ENCODE measurements at regions not wholly inside any gene's neighbourhood (a gene's known extent, or its start where the extent isn't known, plus 50 kb on each side); places are given as distances from the start of the nearest gene placed in this dataset.

- DNase-seq (ENCODE audit: low spot score) = no peak
Measured at GRCh38 chr12:61781021-61781581, 479.1 kb upstream of the USP15 start.

GRCh38 chr12:61796846-61797245 lies 463.4 kb upstream of the USP15 start:
- no peak for DNase-seq (ENCODE audit: low spot score)

- DNase-seq (ENCODE audit: low spot score) = no peak
Measured at GRCh38 chr12:61797266-61797665, 462.9 kb upstream of the USP15 start.

GRCh38 chr12:61798778-61799177 lies 461.4 kb upstream of the USP15 start:
- no peak for DNase-seq (ENCODE audit: low spot score)

- no peak for DNase-seq (ENCODE audit: low spot score)
Measured at GRCh38 chr12:61804301-61804700, 455.9 kb upstream of the USP15 start.

GRCh38 chr12:61808856-61809255 lies 451.3 kb upstream of the USP15 start:
- no peak for DNase-seq (ENCODE audit: low spot score)

GRCh38 chr12:61810486-61810885 lies 449.7 kb upstream of the USP15 start:
- DNase-seq (ENCODE audit: low spot score) = no peak

GRCh38 chr12:61821381-61821780 lies 438.8 kb upstream of the USP15 start:
- DNase-seq (ENCODE audit: low spot score) = no peak

GRCh38 chr12:61823102-61823501 lies 437.1 kb upstream of the USP15 start:
- no peak for DNase-seq (ENCODE audit: low spot score)

GRCh38 chr12:61846765-61847164 lies 413.4 kb upstream of the USP15 start:
- DNase-seq (ENCODE audit: low spot score) = no peak

GRCh38 chr12:61848893-61849292 lies 411.3 kb upstream of the USP15 start:
- no peak for DNase-seq (ENCODE audit: low spot score)

- no peak for DNase-seq (ENCODE audit: low spot score)
Measured at GRCh38 chr12:61853945-61854344, 406.3 kb upstream of the USP15 start.

- DNase-seq (ENCODE audit: low spot score) = no peak
Measured at GRCh38 chr12:61854902-61855301, 405.3 kb upstream of the USP15 start.

- no peak for DNase-seq (ENCODE audit: low spot score)
Measured at GRCh38 chr12:61857968-61858367, 402.2 kb upstream of the USP15 start.

- no peak for DNase-seq (ENCODE audit: low spot score)
Measured at GRCh38 chr12:61860451-61860850, 399.8 kb upstream of the USP15 start.

GRCh38 chr12:61862986-61863385 lies 397.2 kb upstream of the USP15 start:
- no peak for DNase-seq (ENCODE audit: low spot score)

GRCh38 chr12:61863811-61864210 lies 396.4 kb upstream of the USP15 start:
- DNase-seq (ENCODE audit: low spot score) = no peak

- DNase-seq (ENCODE audit: low spot score) = no peak
Measured at GRCh38 chr12:61869796-61870195, 390.4 kb upstream of the USP15 start.

- DNase-seq (ENCODE audit: low spot score) = no peak
Measured at GRCh38 chr12:61870658-61871484, 389.3 kb upstream of the USP15 start.

- DNase-seq (ENCODE audit: low spot score) = no peak
Measured at GRCh38 chr12:61871485-61871810, 388.8 kb upstream of the USP15 start.

GRCh38 chr12:61879229-61879628 lies 381.0 kb upstream of the USP15 start:
- no peak for DNase-seq (ENCODE audit: low spot score)

- DNase-seq (ENCODE audit: low spot score) = no peak
Measured at GRCh38 chr12:61880186-61880585, 380.0 kb upstream of the USP15 start.

GRCh38 chr12:61891632-61892031 lies 368.6 kb upstream of the USP15 start:
- DNase-seq (ENCODE audit: low spot score) = no peak

GRCh38 chr12:61894168-61894567 lies 366.0 kb upstream of the USP15 start:
- no peak for DNase-seq (ENCODE audit: low spot score)

All from GM03348 (cell line).